ENCODE measurements at regions not wholly inside any gene's neighbourhood (a gene's known extent, or its start where the extent isn't known, plus 50 kb on each side); places are given as distances from the start of the nearest gene placed in this dataset.
"Not testable (repeated sequence)": the region's sequence is repeated elsewhere in the genome, so short reads cannot be mapped to it uniquely, and the experiment has no call there.

- no peak for DNase-seq (ENCODE audit: extremely low spot score, unreplicated experiment)
- H3K27me3 Mint-ChIP-seq: peaks cover 49% of the 10 kb centered on the region
- TF ChIP-seq CTCF (conservative IDR thresholded peaks at IDR 0.05): no peak
- H3K27ac Mint-ChIP-seq: no peak overlapping the region
- no peaks in the 10 kb centered on the region for H3K9me3 Mint-ChIP-seq
- no peak overlapping the region for H3K4me3 Mint-ChIP-seq
- H3K36me3 Mint-ChIP-seq: no peaks in the 10 kb centered on the region
- no peaks in the 10 kb centered on the region for H3K4me1 Mint-ChIP-seq (ENCODE audit: unreplicated experiment)
These were observed 222.5 kb downstream of the EXOC5 start for GRCh38 chr14:57046175-57046574.

GRCh38 chr14:57044101-57044973 is 224.4 kb downstream of the EXOC5 start:
- not testable (repeated sequence) for H3K4me1 Mint-ChIP-seq (ENCODE audit: unreplicated experiment); H3K9me3 Mint-ChIP-seq; H3K27ac Mint-ChIP-seq; H3K36me3 Mint-ChIP-seq; H3K4me3 Mint-ChIP-seq; DNase-seq (ENCODE audit: extremely low spot score, unreplicated experiment)
- H3K27me3 Mint-ChIP-seq: peaks cover 33% of the 10 kb centered on the region

GRCh38 chr14:57038689-57039088 is 228.4 kb upstream of the OTX2 start:
- no peak for DNase-seq (ENCODE audit: extremely low spot score, unreplicated experiment)
- Mint-ChIP-seq H3K9me3 (no peaks in the 10 kb centered on the region), H3K4me1 (ENCODE audit: unreplicated experiment) (no peaks in the 10 kb centered on the region), H3K27ac (no peak overlapping the region), H3K36me3 (no peaks in the 10 kb centered on the region), H3K27me3 (peaks cover 13% of the 10 kb centered on the region), H3K4me3 (no peak overlapping the region)
- TF ChIP-seq CTCF (conservative IDR thresholded peaks at IDR 0.05): no peak

- Mint-ChIP-seq H3K4me3 (no peak overlapping the region), H3K27me3 (peaks cover 5% of the 10 kb centered on the region), H3K4me1 (ENCODE audit: unreplicated experiment) (no peaks in the 10 kb centered on the region), H3K27ac (no peak overlapping the region), H3K36me3 (no peaks in the 10 kb centered on the region), H3K9me3 (no peaks in the 10 kb centered on the region)
- no peak for TF ChIP-seq CTCF (conservative IDR thresholded peaks at IDR 0.05)
- DNase-seq (ENCODE audit: extremely low spot score, unreplicated experiment): no peak
These were observed 221.2 kb upstream of the OTX2 start for GRCh38 chr14:57031474-57031873.

GRCh38 chr14:57029620-57030253 is 219.5 kb upstream of the OTX2 start:
- TF ChIP-seq CTCF (conservative IDR thresholded peaks at IDR 0.05): no peak
- Mint-ChIP-seq H3K4me1 (ENCODE audit: unreplicated experiment) (no peaks in the 10 kb centered on the region), H3K27me3 (peaks cover 5% of the 10 kb centered on the region), H3K36me3 (no peaks in the 10 kb centered on the region), H3K4me3 (no peak overlapping the region), H3K27ac (no peak overlapping the region), H3K9me3 (no peaks in the 10 kb centered on the region)
- DNase-seq (ENCODE audit: extremely low spot score, unreplicated experiment): no peak

GRCh38 chr14:57025456-57025855 is 215.2 kb upstream of the OTX2 start:
- H3K27me3 Mint-ChIP-seq: no peaks in the 10 kb centered on the region
- no peaks in the 10 kb centered on the region for H3K9me3 Mint-ChIP-seq
- no peak for DNase-seq (ENCODE audit: extremely low spot score, unreplicated experiment)
- H3K4me3 Mint-ChIP-seq: no peak overlapping the region
- no peak overlapping the region for H3K27ac Mint-ChIP-seq
- H3K4me1 Mint-ChIP-seq (ENCODE audit: unreplicated experiment): no peaks in the 10 kb centered on the region
- TF ChIP-seq CTCF (conservative IDR thresholded peaks at IDR 0.05): no peak
- H3K36me3 Mint-ChIP-seq: no peaks in the 10 kb centered on the region

Data from type B pancreatic cell (in vitro differentiated cells).